Body of pancreas (tissue), 4 donors: ENCODE measurements at regions not wholly inside any gene's neighbourhood (a gene's known extent, or its start where the extent isn't known, plus 50 kb on each side); places are given as distances from the start of the nearest gene placed in this dataset.
A peak's percentile ranks its signal among the peaks of the same experiment; 100 is the strongest.

ENCODE experiments used
- ATAC-seq: fragments of 150-250 bp; one replicate; pipeline ENCODE4 v1.9.1; 2016
- DNase-seq, 4 donors: peaks; one replicate each; pipeline ENCODE4 v3.0.0-alpha.2; 2019
- H3K27ac ChIP-seq, 4 donors: fragments of 200-600 bp; sonication (generic); 1 replicate in 3 of 4; 2 replicates in 1 of 4; pipeline versions ENCODE4 v1.5.1 to v1.6.1; 2016 to 2019; ENCODE audit warnings: mild to moderate bottlenecking in 1 of 4, mixed read lengths in 1 of 4, moderate library complexity in 1 of 4
- H3K27me3 ChIP-seq, 2 donors: fragments of 200-600 bp; sonication (generic); one replicate each; pipeline ENCODE4 v1.6.0; 2016; ENCODE audit warnings: mild to moderate bottlenecking in 1 of 2
- H3K36me3 ChIP-seq, 2 donors: fragments of 200-600 bp; sonication (generic); replicated peaks in 1 of 2; 2 replicates each; pipeline ENCODE4 v1.5.1; 2016; ENCODE audit warnings: low read depth in 2 of 2; ENCODE audit not compliant: insufficient read depth in 1 of 2
- H3K4me1 ChIP-seq: fragments of 200-600 bp; sonication (generic); one replicate; pipeline ENCODE4 v1.6.0; 2016
- H3K4me3 ChIP-seq, 2 donors: fragments of 200-600 bp; sonication (generic); 1 replicate in 1 of 2; 2 replicates in 1 of 2; pipeline ENCODE4 v1.5.1; 2016 to 2019
- H3K9me3 ChIP-seq, 3 donors: fragments of 200-600 bp; sonication (generic); 1 replicate in 2 of 3; 2 replicates in 1 of 3; pipeline ENCODE4 v1.5.1; 2016
- CTCF ChIP-seq, 7 experiments: fragments of 450-650 bp in 4 of 7; fragments of 200-600 bp in 3 of 7; sonication (generic) in 3 of 7; IDR thresholded peaks; one replicate each; pipeline ENCODE4 v1.5.1; 2016 to 2019; ENCODE audit warnings: antibody characterized with exemption in 7 of 7
- POLR2A ChIP-seq, 3 donors: fragments of 450-650 bp; IDR thresholded peaks; one replicate each; pipeline ENCODE4 v1.6.1; 2016; ENCODE audit warnings: antibody characterized with exemption in 3 of 3, mild to moderate bottlenecking in 2 of 3
- WGBS, 2 donors: methylation state at CpG; one replicate each; pipeline ENCODE4 v1.1.5; 2017; 5-methylcytosine and 5-hydroxymethylcytosine counted together
- intact Hi-C: fragments of 100-400 bp; cut with DNase I; formaldehyde crosslinking; loops from one replicate; pipeline ENCODE4 v1.15.1; 2023

GRCh38 chr5:6837095-6837494 lies 123.9 kb downstream of the TENT4A start:
- H3K27ac ChIP-seq = no peak overlapping the region
- whole genome bisulfite sequencing, 2 donors = 72 to 91% methylated on average over 2 of the region's 2 CpGs
- DNase-seq (no peak), ATAC-seq (no peak)
- TF ChIP-seq CTCF (IDR thresholded peaks at IDR 0.05) = no peak
- H3K9me3 ChIP-seq = no peaks in the 10 kb centered on the region
- intact Hi-C loops = no loop called here
- no peaks in the 10 kb centered on the region for H3K27me3 ChIP-seq
- no peaks in the 10 kb centered on the region for H3K4me1 ChIP-seq
- no peaks in the 10 kb centered on the region for H3K36me3 ChIP-seq
- no peak overlapping the region for H3K4me3 ChIP-seq

GRCh38 chr5:6837519-6838110 lies 124.4 kb downstream of the TENT4A start:
- no peak overlapping the region for H3K27ac ChIP-seq
- intact Hi-C loops = no loop called here
- WGBS, 2 donors = 47 to 54% methylated on average over 9 of the region's 9 CpGs
- no peaks in the 10 kb centered on the region for H3K27me3 ChIP-seq
- H3K36me3 ChIP-seq = no peaks in the 10 kb centered on the region
- DNase-seq = peak in 1 of 4 donors; percentile 23
- no peak for ATAC-seq
- H3K4me1 ChIP-seq = no peaks in the 10 kb centered on the region
- H3K9me3 ChIP-seq = no peaks in the 10 kb centered on the region
- H3K4me3 ChIP-seq = no peak overlapping the region
- peak in 5 of 7 experiments; percentile 20 to 43 (median 39) for TF ChIP-seq CTCF (IDR thresholded peaks at IDR 0.05)
- TF ChIP-seq POLR2A (IDR thresholded peaks at IDR 0.05) = no peak

GRCh38 chr5:6838736-6839135 lies 125.5 kb downstream of the TENT4A start:
- no peaks in the 10 kb centered on the region for H3K4me1 ChIP-seq
- no peaks in the 10 kb centered on the region for H3K9me3 ChIP-seq
- no peaks in the 10 kb centered on the region for H3K27me3 ChIP-seq
- H3K27ac ChIP-seq = no peak overlapping the region
- no peak for TF ChIP-seq CTCF (IDR thresholded peaks at IDR 0.05)
- TF ChIP-seq POLR2A (IDR thresholded peaks at IDR 0.05) = no peak
- intact Hi-C loops = no loop called here
- no peaks in the 10 kb centered on the region for H3K36me3 ChIP-seq
- H3K4me3 ChIP-seq = no peak overlapping the region
- no peak for DNase-seq
- no peak for ATAC-seq
- 27 to 49% methylated on average over 6 of the region's 6 CpGs for WGBS, 2 donors

- ATAC-seq (no peak), DNase-seq (no peak)
- Histone ChIP-seq H3K27me3 (no peaks in the 10 kb centered on the region), H3K27ac (no peak overlapping the region), H3K4me1 (no peaks in the 10 kb centered on the region), H3K36me3 (no peaks in the 10 kb centered on the region), H3K4me3 (no peak overlapping the region), H3K9me3 (no peaks in the 10 kb centered on the region)
- 50 to 55% methylated on average over 7 of the region's 7 CpGs for WGBS, 2 donors
- TF ChIP-seq CTCF (IDR thresholded peaks at IDR 0.05) (no peak), POLR2A (IDR thresholded peaks at IDR 0.05) (no peak)
- intact Hi-C loops = no loop called here
These were observed 127.0 kb downstream of the TENT4A start for GRCh38 chr5:6840136-6840793.

- DNase-seq (no peak), ATAC-seq (no peak)
- Histone ChIP-seq H3K4me3 (no peak overlapping the region), H3K27ac (no peak overlapping the region), H3K4me1 (no peaks in the 10 kb centered on the region), H3K27me3 (no peaks in the 10 kb centered on the region), H3K36me3 (no peaks in the 10 kb centered on the region), H3K9me3 (no peaks in the 10 kb centered on the region)
- intact Hi-C loops = no loop called here
- TF ChIP-seq POLR2A (IDR thresholded peaks at IDR 0.05) (no peak), CTCF (IDR thresholded peaks at IDR 0.05) (no peak)
- 67 to 83% methylated on average over 2 of the region's 2 CpGs for WGBS, 2 donors
These were observed 130.1 kb downstream of the TENT4A start for GRCh38 chr5:6843335-6843734.
